Vagina (tissue), 2 donors: ENCODE measurements at regions not wholly inside any gene's neighbourhood (a gene's known extent, or its start where the extent isn't known, plus 50 kb on each side); places are given as distances from the start of the nearest gene placed in this dataset.

Experiments
- POLR2A ChIP-seq, 2 donors: fragments of 450-650 bp; IDR thresholded peaks; one replicate each; pipeline ENCODE4 v1.6.1; 2017; ENCODE audit warnings: antibody characterized with exemption in 2 of 2, mild to moderate bottlenecking in 2 of 2, moderate library complexity in 2 of 2
- POLR2AphosphoS5 ChIP-seq, 2 donors: sonication (generic); formaldehyde crosslinking; IDR thresholded peaks; one replicate each; pipeline ENCODE4 v1.9.0; 2017; ENCODE audit warnings: antibody characterized with exemption in 2 of 2, mild to moderate bottlenecking in 2 of 2, low read depth in 1 of 2; ENCODE audit not compliant: insufficient read depth in 1 of 2
- TF ChIP-seq, protein P1 (sequence below), 3 experiments: fragments of 450-650 bp in 2 of 3; fragments of 200-600 bp in 1 of 3; sonication (generic) in 1 of 3; IDR thresholded peaks; one replicate each; pipeline ENCODE4 v1.5.1; 2017 to 2019; ENCODE audit warnings: antibody characterized with exemption in 3 of 3, mild to moderate bottlenecking in 2 of 3, moderate library complexity in 2 of 3

DNA sequence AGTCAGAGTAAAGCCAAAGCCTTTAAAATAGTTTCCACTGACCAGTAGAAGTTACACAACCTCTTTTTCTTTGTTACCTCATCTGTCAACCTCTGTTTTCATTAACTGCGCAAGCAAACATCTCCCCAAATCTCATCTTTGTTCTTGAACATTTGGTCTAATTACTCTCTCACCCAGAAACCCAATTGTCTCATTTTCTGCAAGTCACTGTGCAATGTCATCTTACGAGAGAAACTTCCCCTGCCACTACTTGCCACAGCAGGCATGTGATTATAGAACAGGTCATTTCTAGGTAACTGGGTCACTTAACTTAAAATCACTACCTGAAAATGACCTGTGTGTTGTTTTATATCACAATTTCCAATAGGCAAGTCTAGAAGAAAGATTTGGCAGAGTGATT is 159.4 kb downstream of the SI start:
- TF ChIP-seq, protein P1, sequence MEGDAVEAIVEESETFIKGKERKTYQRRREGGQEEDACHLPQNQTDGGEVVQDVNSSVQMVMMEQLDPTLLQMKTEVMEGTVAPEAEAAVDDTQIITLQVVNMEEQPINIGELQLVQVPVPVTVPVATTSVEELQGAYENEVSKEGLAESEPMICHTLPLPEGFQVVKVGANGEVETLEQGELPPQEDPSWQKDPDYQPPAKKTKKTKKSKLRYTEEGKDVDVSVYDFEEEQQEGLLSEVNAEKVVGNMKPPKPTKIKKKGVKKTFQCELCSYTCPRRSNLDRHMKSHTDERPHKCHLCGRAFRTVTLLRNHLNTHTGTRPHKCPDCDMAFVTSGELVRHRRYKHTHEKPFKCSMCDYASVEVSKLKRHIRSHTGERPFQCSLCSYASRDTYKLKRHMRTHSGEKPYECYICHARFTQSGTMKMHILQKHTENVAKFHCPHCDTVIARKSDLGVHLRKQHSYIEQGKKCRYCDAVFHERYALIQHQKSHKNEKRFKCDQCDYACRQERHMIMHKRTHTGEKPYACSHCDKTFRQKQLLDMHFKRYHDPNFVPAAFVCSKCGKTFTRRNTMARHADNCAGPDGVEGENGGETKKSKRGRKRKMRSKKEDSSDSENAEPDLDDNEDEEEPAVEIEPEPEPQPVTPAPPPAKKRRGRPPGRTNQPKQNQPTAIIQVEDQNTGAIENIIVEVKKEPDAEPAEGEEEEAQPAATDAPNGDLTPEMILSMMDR (IDR thresholded peaks at IDR 0.05), result no peak
- TF ChIP-seq POLR2A (IDR thresholded peaks at IDR 0.05) (no peak), POLR2AphosphoS5 (IDR thresholded peaks at IDR 0.05; ENCODE audit: insufficient read depth in 1 of 2, low read depth in 1 of 2) (no peak)
